GM18873 (cell line): ENCODE measurements at regions not wholly inside any gene's neighbourhood (a gene's known extent, or its start where the extent isn't known, plus 50 kb on each side); places are given as distances from the start of the nearest gene placed in this dataset.

ENCODE experiments used
- ATAC-seq: cut with Tn5 transposase; IDR thresholded peaks from one replicate; pipeline ENCODE4 v1.9.1; 2021; ENCODE audit warnings: mild to moderate bottlenecking, moderate library complexity, moderate number of reproducible peaks; ENCODE audit not compliant: unreplicated experiment, low FRiP score

DNA sequence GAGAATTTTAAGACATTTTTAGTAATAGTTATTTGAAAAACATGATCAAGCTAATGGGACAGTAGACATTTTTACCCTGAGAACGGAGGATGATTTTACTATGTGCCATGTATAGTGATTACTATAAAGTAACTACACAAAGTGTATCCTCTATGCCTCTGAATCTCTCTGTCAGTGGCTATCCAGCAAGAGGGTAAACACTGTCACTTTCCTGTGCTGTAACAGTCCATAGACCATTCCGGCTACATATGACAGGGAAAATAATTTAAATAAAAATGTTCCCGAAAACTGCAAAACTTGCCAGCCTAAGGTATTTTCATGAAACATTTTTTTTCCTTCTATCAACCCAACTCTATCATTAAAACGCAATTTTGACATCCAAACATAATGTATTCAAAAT, 1632.2 kb upstream of the ACVR2A start:
- ATAC-seq: no peak

DNA sequence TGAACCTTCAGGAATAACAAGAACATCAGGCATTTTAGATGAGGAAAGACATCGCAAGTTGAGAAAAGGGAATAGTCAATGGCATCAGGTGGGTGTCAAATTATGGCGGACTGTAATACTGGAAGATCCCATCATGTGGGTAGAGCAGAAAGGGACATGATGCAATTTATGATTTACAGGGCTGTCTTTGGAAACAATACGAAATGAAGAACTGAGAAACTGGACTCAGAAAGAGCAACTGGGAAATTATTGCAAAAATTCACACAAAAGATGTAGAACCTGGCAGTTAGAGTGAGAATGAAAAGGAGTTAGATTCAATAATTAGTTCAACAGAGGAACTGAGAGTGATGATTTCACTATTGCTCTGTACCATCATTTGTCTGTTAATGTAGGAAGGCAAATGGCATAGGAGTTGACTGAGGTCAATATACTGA, 1635.0 kb upstream of the ACVR2A start:
- no peak for ATAC-seq

DNA sequence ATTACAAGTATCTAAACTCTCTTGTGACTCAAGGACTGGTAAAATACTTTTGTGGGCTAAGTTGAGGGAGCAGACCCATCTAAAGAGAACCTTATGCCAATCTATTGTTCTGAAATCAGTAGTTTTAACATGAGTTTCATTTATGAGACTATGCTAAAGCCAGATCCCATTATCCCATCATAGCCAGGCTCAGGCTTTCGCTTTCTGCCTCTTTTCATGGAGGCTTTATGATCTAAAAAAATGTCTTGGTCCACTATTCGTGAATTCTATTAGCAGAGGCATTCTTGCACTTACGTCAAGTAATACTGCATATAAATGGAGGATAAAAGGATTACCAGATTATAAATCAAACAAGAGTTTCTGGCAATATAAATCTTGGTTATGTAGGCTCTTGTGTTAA, 1636.9 kb upstream of the ACVR2A start:
- ATAC-seq: no peak

DNA sequence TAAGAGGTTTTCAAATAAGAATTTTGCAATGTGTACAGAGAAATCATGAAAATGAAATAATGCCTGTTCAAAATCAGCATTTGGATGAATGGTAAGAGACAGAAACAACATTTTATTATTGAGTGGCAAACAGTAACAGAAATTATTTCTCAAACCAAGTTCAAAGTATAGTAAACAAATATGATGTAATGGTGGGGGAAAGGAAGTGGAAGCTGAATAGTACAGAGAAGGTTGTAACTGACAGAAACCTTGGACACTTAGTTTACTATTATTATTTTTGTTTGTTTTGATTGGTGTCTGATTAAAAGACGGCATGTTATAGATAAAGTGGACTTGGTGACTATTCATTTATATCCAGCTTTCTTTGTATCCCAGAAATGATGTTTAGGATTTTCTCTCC, 1637.4 kb upstream of the ACVR2A start:
- ATAC-seq: no peak

DNA sequence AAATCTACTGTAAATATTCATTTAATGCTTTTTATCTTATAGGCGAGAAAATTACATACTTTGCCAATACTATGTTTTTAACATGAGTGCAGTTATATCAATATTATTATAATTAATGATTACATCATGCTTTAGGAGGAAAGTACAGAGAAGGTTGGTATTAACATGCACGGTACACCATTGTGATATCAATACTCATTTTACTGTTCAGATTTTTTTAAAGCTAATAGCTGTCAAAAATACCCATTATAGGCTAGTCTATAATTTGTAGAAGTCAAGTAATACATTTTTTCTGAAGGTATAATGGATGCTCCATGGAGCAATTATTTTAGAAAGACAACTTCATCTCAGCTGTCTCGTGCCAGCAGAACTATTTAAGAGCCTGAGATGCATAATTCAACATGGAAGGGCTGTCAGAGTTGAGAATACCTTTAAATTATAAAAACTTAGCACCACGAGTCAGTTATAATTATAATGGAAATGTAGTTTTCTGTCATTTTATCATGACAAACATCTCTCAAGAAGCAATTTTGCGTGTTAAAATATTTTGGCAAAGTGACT, 1641.7 kb upstream of the ACVR2A start:
- no peak for ATAC-seq

DNA sequence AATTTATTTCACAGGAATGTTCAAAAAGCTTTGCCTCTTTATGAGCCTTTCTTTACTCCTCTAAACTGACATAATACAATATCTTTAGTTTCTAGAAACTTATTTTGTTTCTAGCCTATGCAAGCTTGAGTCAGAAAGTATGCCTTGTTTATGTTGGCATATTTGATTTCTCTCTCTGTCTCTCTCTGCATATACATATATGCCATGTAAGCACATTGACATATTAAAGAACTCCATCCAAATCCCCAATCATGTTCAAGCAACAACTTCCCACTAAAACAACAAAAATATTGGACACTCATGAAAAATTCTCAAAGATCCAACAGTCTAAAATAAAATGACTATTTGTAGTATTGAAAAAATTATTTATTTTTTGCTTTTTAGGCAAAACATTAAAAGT, 1651.2 kb upstream of the ACVR2A start:
- ATAC-seq: no peak

DNA sequence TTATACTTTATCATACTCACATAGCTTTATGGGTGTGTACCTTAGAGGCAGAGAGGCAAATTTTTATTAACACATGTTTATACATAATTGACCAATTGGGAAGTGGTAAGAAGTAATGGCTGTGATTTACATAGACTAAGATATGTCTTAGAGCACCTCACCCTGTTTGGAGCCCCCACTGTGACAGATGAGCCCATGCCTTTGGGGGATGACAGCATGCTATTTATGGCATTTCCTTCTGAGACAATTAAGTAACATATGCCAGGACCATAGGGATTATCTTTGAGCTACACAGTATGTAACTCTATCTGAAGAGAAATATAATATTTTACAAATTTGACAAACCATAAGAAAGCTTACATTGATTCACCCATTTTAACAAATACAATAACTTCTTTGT, 1655.3 kb upstream of the ACVR2A start:
- no peak for ATAC-seq

DNA sequence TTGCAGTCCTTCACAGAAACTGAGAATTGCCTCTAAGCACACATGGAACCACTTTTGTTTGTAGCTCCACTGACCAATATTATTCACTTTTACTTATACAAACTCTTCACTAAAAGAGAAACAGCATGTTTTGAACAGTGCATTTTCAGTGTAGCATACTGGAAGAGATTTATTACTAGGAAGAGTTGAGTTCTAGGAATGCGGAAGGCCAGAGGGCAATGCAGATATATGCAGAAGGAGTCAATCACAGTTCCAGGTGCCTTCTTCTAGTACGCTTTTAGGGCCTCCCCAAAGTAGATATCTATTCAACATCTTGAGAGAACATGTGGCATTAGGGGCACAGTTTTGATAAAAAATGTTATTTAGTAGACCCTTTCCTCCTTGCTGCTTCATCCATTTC, 1654.0 kb upstream of the ZEB2 start:
- ATAC-seq: no peak

DNA sequence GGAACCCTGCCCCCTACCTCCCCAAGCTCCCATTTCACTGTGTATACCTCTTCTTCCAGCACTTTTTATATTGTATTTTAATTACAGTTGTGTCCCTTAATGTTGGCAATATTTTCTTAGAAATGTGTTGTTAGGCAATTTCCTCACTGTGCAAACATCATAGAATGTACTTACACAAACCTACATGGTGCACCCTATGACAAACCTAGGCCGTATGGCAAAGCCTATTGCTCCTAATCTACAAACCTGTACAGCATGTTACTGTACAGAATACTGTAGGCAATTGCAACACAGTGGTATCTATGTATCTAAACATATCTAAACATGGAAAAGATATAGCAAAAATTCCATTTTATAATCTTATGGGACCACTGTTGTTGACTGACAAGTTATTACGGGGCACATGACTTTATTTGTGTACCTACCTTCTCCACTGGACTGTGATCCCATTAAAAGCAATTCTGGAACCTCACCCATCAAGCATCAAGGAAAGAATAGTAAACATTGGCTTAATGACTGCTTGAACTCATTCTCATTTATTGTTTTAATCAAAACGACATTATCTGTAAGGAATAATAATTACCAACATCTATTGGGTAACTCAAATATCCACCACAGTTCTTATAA, 1641.5 kb upstream of the ZEB2 start:
- no peak for ATAC-seq

DNA sequence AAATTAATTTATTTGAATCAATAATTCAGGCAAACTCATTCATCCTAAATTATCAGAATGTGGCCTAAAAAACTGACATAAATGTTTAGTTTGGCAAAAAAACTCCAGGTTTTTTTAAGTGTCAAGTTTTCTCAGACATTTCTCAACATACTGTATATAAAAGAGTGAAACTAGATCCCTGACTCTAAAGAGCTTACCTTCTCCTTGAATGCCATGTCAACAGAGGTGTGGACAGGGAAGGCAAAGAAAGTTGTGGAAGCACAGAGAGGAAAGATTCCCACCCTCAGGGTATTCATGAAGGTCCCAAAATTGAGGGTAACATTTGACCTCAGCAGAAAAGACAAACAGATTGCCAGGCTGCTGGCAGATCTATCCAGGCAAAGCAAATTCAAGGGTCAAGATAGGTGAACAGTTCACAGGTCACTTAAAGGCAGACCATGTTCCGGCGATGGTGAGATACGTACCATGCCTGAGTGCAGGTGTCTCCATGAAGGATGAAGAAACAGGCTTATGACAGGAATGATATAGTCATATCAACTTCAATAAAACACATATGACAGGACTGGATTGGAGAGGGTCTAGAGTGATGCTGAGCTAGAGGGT, 1638.3 kb upstream of the ZEB2 start:
- no peak for ATAC-seq

DNA sequence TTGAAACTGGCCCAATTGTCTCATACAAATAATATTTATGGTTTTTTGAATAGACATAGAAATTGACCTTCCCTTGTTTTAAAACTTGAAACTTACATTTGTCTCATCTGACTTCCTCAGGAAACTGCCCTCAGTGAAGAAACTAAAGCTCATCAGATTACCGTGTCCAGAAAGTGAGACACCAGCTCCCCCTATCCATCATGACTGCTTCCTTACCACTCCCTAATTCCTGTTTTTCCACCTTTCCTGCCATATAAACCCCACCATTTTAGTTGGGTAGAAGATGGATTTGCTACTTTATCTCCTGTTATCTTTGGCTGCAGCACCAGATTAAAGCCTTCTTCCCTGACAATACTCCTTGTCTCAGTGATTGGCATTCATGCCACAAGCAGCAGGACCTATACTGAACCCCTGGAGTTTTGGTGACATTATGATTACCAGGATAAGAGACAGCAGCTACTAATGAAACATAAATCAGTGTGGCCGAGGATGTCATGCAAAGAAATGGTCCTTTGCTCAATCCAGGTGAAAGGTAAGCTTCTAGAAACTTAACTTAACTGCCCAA, 1627.6 kb upstream of the ZEB2 start:
- no peak for ATAC-seq

DNA sequence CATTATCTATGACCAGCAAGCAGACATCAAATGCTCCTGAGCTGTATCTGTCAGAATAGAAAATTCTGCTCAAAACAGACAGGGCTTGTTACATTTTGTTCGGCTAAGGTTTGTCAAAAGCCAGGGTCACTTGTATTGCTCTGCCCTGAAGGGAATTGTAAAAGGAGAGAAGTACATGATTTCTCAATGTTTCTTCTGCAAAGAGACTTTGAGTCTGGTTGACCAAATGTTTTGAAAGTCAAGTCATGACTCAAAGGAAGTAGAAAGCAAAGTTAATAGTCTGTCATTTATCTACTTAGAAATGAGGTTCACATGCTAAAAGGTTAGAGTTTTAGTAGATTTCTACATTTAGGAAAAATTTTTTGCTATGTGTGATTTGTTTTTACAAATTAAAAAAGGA, 1624.1 kb upstream of the ZEB2 start:
- ATAC-seq: no peak

DNA sequence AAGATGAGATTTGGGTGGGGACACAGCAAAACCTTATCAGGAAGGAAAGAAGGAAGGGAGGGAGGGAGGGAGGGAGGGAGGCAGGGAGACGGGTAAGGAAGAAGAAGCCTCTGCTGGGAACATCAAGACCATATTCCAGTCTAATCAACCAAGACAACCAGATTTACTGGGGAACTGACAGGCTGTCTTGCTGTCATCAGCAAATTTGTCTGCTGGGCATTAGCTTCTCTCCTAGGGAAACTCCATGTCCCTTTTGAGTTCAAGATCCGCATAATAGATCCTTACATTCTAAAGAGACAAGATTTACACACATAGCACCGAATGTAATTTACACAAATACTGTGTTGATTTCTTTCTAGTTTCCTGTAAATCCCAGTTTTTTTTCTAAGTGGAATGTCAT, 1618.9 kb upstream of the ZEB2 start:
- no peak for ATAC-seq

DNA sequence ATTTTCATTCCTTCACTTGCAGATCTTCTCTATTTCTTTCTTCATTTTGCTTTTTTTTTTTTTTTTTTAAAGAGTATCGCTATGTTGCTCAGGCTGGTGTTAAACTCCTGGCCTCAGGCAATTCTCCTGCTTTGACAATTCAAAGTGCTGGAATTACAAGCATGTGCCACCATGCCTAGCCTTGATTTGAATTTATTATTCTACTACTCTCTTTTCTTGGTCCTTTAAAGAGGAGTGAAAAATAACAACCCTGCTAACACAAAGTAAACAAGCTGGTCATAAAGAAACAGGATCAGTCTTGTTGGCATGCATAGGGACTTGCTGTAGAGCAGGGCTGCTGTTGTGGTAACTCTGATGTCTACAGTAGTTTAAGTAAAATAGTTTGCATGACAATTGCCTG, 1615.3 kb upstream of the ZEB2 start:
- ATAC-seq: no peak

DNA sequence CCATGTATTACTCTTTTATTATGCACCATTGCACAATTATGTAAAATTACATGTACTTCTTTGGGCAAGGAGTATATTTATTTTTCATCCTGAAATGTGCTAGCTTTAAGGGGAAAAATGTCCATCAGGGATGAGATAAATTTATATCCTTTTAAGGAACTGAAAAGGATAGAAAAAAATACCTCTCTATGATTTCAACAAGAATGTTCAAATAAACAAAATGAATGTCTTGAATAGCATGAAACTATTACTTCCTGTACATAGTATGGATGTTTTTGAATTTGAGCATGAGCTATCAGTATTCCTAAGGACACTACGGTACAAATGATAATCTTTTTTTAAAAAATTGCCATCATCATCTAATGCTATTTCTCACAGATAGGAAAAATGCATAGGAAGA, 1611.9 kb upstream of the ZEB2 start:
- no peak for ATAC-seq

DNA sequence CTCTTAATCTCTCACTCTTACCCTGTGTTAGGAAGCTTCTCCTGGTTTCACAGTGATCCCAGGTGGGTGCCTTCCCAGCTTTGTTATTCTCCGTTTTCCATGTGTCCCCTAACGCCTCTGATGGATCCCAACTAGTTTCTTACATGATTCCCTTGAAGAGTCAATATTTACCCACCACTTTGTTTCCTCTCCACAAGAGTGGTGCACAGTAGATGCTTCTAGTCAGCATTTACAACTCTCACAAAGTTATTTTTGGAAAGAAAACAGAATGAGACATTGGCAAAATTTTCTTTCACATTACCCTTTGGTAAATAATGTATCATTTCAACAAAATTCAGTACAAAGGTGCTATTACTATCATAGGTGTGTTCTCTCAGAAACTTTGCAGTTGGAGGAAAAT, 1611.1 kb upstream of the ZEB2 start:
- no peak for ATAC-seq

DNA sequence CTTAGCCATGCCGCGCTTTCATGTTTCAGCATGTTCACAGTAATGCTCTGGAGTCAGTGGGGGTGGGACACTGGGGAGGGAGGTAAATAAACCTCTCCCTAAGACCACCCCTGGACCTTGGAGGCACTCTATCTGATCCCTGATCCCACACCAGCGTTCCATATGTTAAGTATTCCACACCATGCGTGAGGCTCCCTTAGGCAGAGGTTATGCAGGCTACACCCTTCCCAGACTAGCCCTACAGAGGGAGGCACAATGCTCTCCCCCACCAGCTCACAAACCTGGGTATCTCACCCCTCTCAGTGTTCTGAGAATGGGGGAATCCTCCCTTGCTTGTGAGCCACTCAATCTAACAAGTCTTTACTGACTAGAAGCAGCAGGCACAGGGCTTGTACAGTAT, 1610.4 kb upstream of the ZEB2 start:
- no peak for ATAC-seq

DNA sequence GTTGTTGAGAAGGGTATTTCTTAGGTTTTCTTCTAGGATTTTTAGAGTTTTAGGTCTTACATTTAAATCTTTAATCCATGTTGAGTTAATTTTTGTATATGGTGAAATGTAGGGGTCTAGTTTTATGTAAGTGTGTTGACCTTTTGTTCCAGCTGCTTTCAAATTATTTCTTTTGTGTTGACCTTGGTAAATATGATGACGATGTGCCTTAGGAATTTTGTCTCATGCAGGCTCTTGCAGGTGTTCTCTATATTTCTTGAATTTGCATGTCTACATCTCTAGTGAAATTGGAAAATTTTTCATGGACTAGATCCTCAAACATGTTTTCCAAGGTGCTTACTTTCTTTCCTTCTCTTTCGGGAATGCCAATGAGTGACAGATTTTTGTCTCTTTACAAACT, 1609.3 kb upstream of the ZEB2 start:
- ATAC-seq: no peak

DNA sequence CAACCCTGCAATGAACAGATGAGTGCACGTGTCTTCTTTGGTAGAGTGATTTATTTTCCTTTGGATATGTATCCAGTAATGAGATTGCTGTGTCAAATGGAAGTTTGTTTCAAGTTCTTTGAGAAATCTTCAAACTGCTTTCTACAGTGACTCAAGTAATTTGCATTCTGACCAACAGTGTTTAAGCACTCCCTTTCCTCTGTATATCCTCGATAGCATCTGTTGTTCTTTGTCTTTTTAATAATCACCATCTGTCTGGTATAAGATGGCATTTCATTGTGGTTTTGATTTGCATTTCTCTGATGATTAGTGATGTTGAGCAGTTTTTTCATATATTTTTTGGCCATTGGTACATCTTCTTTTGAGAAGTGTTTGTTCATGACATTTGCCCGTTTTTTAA, 1608.3 kb upstream of the ZEB2 start:
- no peak for ATAC-seq

DNA sequence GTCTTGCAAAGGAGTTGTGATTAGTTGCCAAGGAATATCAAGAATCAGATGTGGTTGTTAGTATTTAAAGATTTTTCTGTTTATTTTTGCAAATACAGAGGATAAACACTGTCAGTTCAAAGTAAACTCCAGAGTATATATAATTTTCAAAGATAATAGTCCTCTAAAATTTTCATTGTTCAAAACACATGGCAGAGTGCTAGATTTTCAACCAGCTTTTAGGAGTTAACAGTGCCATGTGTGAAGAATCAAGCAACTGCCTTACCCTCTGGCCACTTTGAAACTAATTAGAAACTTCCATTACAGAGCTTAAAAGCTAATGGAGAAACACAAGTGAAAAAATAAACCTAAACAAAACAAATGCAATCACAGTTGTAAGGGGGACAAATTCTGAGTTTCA, 1605.6 kb upstream of the ZEB2 start:
- ATAC-seq: no peak

DNA sequence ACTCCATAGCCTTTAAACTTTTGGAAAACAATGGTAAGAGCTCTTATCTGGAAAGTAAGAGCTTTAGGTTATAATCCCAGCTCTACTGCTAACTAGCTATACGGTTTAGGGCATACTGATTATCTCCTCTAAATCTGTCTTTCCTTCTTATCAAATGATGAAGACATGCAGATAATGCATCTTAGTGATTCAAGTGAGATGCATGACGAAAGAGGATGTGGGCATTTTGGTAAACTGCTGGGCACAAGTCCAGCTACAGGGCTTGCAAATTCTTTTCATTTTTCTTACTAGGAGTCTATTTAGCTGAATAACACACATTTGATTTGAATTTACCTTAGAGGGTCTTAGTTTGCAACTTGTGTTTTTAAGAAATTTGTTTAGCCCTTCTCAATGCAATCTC, 1604.8 kb upstream of the ZEB2 start:
- no peak for ATAC-seq

DNA sequence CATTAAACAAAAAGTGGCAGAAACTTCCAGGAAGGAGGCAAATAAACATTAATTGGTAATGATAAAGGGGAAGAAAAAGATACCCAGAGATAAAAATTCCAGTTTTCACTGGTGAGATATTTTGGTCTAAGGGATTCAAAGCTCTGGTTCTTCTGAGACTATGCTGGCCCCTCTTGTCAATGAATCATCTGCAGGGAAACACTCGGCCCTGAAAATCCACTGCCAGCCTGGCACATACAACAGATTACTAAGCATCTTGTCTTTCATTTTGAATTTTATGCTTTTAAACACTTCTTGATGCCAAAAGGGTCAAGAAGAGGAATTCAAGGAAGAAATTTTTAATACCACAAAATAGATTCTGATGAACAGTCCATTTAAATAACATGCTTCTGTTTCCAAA, 1603.8 kb upstream of the ZEB2 start:
- ATAC-seq: no peak
